ENCODE measurements at regions not wholly inside any gene's neighbourhood (a gene's known extent, or its start where the extent isn't known, plus 50 kb on each side); places are given as distances from the start of the nearest gene placed in this dataset.

DNA sequence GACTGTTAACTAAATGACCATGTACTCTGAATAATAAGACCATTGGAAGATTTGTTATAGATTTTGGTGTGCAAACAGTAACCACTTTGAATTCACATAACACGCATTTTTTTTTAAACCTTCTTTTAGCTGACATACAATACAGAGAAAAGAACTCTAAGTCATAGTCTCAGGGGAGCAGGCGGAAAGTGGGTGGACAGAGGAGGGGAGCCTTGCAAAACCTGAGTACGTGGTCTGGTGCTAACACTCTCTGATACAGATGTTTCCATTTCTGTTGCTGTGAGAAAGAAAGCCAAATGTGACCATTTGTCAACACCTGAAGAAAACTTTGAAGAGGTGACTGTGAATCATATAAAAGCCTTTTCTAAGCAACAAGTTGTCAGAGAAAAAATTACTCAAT lies 151.8 kb upstream of the GCFC2 start:
- TF ChIP-seq CTCF (IDR thresholded peaks at IDR 0.05) (no peak), REST (IDR thresholded peaks at IDR 0.05; ENCODE audit: insufficient read depth in 1 of 2, low read depth in 2 of 2, low read length in 1 of 2) (no peak)

Measured in Panc1 (cell line).